ENCODE measurements at regions not wholly inside any gene's neighbourhood (a gene's known extent, or its start where the extent isn't known, plus 50 kb on each side); places are given as distances from the start of the nearest gene placed in this dataset.

DNA sequence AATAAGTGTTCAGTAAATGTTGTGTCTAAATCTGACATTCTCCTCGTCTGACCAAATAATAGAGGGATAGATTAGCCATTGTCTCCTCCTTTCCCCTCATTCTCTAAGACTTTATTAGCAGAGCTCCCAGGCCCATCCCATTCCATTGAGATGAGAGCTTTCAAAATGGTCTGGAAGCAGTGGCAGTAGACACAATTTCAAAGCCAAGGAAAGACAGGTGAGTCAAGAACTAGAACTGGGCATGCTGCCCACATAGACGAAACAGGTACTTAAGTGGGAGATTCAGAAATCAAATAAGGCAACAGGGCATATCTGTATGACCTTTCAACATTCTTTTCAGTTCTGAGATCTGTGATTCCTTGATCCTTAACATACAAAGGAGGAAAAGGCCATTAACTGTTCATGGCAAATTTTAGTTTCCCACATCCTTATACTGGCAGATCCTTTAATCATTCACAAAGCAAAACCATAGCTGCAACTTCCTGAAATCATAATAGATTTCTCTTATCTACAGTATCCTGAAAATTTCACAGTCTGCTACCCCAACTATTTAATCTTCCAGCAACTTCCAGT, 96.6 kb upstream of the KCNA4 start:
- H3K4me3 Mint-ChIP-seq (ENCODE audit: unreplicated experiment), result no peak overlapping the region
- peaks cover 2% of the 10 kb centered on the region for H3K9me3 Mint-ChIP-seq (ENCODE audit: unreplicated experiment)
- H3K27ac Mint-ChIP-seq (ENCODE audit: unreplicated experiment), result no peak overlapping the region
- H3K36me3 Mint-ChIP-seq (ENCODE audit: unreplicated experiment), result no peaks in the 10 kb centered on the region
- H3K4me1 Mint-ChIP-seq (ENCODE audit: low read depth, unreplicated experiment), result no peaks in the 10 kb centered on the region
- TF ChIP-seq, protein P1, sequence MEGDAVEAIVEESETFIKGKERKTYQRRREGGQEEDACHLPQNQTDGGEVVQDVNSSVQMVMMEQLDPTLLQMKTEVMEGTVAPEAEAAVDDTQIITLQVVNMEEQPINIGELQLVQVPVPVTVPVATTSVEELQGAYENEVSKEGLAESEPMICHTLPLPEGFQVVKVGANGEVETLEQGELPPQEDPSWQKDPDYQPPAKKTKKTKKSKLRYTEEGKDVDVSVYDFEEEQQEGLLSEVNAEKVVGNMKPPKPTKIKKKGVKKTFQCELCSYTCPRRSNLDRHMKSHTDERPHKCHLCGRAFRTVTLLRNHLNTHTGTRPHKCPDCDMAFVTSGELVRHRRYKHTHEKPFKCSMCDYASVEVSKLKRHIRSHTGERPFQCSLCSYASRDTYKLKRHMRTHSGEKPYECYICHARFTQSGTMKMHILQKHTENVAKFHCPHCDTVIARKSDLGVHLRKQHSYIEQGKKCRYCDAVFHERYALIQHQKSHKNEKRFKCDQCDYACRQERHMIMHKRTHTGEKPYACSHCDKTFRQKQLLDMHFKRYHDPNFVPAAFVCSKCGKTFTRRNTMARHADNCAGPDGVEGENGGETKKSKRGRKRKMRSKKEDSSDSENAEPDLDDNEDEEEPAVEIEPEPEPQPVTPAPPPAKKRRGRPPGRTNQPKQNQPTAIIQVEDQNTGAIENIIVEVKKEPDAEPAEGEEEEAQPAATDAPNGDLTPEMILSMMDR (IDR thresholded peaks at IDR 0.05; ENCODE audit: partially characterized antibody, unreplicated experiment), result no peak
- H3K27me3 Mint-ChIP-seq (ENCODE audit: unreplicated experiment), result peaks cover 2% of the 10 kb centered on the region
- no peak for DNase-seq

DNA sequence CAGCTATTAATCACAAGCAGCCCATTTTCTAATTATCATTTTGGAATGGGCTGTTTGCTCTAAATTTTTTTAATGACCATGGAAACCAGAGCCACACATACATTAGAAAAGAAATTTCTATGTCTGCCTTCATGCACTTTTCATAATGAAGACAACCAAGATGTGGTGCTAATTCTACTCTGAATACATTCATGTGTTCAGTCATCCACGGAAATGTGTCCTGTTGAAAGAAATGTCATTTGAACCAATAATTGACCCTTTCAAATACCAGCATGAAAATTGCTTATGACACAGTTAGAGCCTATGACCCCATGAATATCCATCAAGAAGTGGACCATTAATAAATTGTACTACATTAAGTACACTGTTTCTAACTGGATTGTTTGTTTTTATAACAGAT, 99.7 kb upstream of the KCNA4 start:
- no peaks in the 10 kb centered on the region for H3K9me3 Mint-ChIP-seq (ENCODE audit: unreplicated experiment)
- no peak for DNase-seq
- no peaks in the 10 kb centered on the region for H3K36me3 Mint-ChIP-seq (ENCODE audit: unreplicated experiment)
- H3K27ac Mint-ChIP-seq (ENCODE audit: unreplicated experiment), result no peak overlapping the region
- TF ChIP-seq, protein P1 (IDR thresholded peaks at IDR 0.05; ENCODE audit: partially characterized antibody, unreplicated experiment), result no peak
- no peaks in the 10 kb centered on the region for H3K4me1 Mint-ChIP-seq (ENCODE audit: low read depth, unreplicated experiment)
- H3K4me3 Mint-ChIP-seq (ENCODE audit: unreplicated experiment), result no peak overlapping the region
- H3K27me3 Mint-ChIP-seq (ENCODE audit: unreplicated experiment), result peaks cover 2% of the 10 kb centered on the region

DNA sequence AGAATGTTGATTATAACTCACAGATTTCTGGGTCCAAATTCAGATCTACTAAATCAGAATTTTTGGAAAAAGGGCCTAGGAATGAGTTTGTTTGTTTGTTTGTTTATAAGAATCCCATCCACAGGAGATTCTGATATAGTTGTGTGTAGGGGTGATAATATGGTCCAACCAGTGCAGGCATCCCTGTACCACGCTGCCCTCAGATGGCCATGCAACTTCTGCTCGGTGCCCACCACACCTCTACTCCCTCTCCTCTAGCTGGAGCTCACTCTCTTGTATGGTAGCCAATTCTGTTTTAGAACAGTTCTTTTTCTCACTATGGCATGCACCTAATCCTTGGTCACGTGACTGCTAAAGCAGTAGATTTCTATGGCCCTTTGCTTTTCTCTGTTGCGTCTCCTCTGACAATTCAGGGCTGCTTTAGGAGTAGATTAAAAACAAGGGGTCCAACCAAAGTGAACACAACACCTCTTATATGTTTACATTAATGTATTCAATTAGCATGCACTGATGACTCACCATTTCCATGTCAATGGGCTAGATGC, 103.3 kb upstream of the KCNA4 start:
- no peaks in the 10 kb centered on the region for H3K36me3 Mint-ChIP-seq (ENCODE audit: unreplicated experiment)
- TF ChIP-seq, protein P1 (IDR thresholded peaks at IDR 0.05; ENCODE audit: partially characterized antibody, unreplicated experiment), result no peak
- H3K4me3 Mint-ChIP-seq (ENCODE audit: unreplicated experiment), result no peak overlapping the region
- no peaks in the 10 kb centered on the region for H3K4me1 Mint-ChIP-seq (ENCODE audit: low read depth, unreplicated experiment)
- no peak overlapping the region for H3K27ac Mint-ChIP-seq (ENCODE audit: unreplicated experiment)
- no peaks in the 10 kb centered on the region for H3K9me3 Mint-ChIP-seq (ENCODE audit: unreplicated experiment)
- H3K27me3 Mint-ChIP-seq (ENCODE audit: unreplicated experiment), result no peaks in the 10 kb centered on the region
- DNase-seq, result no peak

DNA sequence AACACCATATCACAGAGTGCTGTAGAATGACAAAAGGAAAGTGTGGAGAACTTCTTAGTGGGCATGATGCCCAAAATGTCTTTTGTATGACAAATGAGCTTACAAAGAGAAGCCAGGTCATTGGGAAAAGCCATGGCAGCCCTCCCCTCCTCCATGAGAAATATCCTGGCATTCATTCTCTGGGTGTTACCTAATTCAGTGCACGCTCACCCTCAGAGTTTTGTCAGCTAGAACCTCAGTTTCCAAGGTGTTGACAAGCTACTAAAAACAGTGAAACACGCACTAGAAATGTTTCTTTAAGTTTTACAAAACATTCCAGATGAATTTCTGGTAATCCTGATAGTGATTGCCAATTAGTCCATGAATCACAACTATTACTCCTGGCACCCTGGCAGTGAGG, 105.4 kb upstream of the FSHB start:
- Mint-ChIP-seq H3K27ac (ENCODE audit: unreplicated experiment) (no peak overlapping the region), H3K9me3 (ENCODE audit: unreplicated experiment) (no peaks in the 10 kb centered on the region), H3K36me3 (ENCODE audit: unreplicated experiment) (no peaks in the 10 kb centered on the region), H3K4me3 (ENCODE audit: unreplicated experiment) (no peak overlapping the region), H3K4me1 (ENCODE audit: low read depth, unreplicated experiment) (no peaks in the 10 kb centered on the region), H3K27me3 (ENCODE audit: unreplicated experiment) (no peaks in the 10 kb centered on the region)
- TF ChIP-seq, protein P1 (IDR thresholded peaks at IDR 0.05; ENCODE audit: partially characterized antibody, unreplicated experiment), result no peak
- no peak for DNase-seq

DNA sequence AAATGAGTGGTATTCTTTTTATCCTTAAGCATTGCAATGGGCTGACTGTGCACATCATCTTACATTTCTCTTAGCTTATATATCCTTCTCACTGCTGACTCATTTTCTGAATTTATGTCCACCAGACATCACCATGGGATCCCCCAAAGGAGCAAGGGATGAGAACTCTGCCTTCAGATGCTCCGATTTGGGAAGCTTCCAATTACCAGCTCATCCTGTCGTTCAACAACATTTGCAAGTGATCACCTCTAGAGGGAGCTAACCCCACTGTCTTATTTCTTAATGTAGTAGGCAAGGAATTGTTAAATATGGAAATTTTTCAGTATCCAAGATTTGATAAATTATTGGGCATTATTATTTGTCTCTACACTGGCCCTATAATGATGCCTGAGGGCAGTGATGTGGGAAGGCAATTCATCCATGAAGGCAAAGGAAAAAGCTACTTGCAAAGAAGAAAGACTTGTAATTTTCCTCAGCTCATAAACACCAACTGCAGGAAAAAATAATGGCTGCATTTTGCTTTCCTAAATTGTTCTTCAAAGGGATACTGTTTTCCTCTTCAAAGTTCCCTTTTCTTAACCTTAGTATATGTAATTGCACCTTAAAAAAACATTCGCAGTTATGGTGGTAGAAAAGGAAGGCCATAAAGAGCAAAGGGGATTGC, 102.4 kb upstream of the FSHB start:
- H3K4me1 Mint-ChIP-seq (ENCODE audit: low read depth, unreplicated experiment), result no peaks in the 10 kb centered on the region
- H3K4me3 Mint-ChIP-seq (ENCODE audit: unreplicated experiment), result no peak overlapping the region
- no peaks in the 10 kb centered on the region for H3K36me3 Mint-ChIP-seq (ENCODE audit: unreplicated experiment)
- H3K9me3 Mint-ChIP-seq (ENCODE audit: unreplicated experiment), result no peaks in the 10 kb centered on the region
- no peak overlapping the region for H3K27ac Mint-ChIP-seq (ENCODE audit: unreplicated experiment)
- H3K27me3 Mint-ChIP-seq (ENCODE audit: unreplicated experiment), result no peaks in the 10 kb centered on the region
- no peak for DNase-seq
- TF ChIP-seq, protein P1 (IDR thresholded peaks at IDR 0.05; ENCODE audit: partially characterized antibody, unreplicated experiment), result peak; percentile 78

Data from glutamatergic neuron (in vitro differentiated cells).